Right ventricle myocardium superior (tissue), 1 donor: ENCODE measurements at regions not wholly inside any gene's neighbourhood (a gene's known extent, or its start where the extent isn't known, plus 50 kb on each side); places are given as distances from the start of the nearest gene placed in this dataset.

ENCODE experiments used
- ATAC-seq: fragments of 200-7000 bp; cut with Tn5 transposase; one replicate; pipeline ENCODE4 v1.9.1; 2020; ENCODE audit warnings: mild to moderate bottlenecking; ENCODE audit not compliant: poor library complexity
- DNase-seq: peaks from one replicate; pipeline ENCODE4 v3.0.0-alpha.2; 2020
- intact Hi-C: fragments of 100-400 bp; cut with DNase I; formaldehyde crosslinking; loops from one replicate; pipeline ENCODE4 v1.11.2; 2022
- donor health status: DM: no; HTN: yes; CAD: no; lungs with severe emphysema.

DNA sequence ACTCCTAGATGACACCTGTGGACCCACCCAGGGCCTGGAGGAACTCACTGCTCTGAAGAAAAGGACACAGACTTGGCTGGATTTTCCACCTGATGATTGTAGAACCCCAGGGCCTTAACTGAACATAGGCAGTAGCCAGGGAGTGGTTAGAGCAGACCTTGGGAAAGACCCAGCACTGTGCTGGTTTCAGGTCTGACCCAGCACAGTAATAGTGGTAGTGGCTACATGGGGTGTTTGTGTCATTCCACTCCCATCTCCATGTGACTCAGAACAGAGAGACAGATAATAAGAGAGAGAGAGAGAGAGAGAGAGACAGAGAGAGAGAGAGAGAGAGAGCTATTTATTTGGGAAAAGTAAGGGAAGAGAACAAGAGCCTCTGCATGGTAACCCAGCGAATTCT is 239.1 kb upstream of the MEOX2 start:
- no peak for DNase-seq
- ATAC-seq = no peak
- intact Hi-C loops = no loop called here

DNA sequence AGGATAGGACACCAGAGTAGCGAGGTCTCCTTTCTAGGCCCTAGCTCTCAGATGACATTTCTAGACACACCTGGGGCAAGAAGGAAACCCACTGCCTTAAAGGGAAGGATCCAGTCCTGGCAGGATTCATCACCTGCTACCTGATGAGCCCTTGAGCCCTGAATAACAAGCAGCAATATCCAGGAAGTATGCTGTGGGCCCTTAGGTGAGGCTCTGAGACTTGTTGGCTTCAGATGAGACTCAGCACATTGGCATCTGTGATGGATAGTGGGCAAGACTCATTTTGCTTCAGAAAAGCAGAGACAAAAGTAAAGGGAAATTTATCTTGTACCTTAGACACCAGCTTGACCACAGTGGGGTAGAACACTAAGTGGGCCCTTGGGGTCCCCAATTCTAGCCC is 238.4 kb upstream of the MEOX2 start:
- DNase-seq (no peak), ATAC-seq (no peak)
- intact Hi-C loops = no loop called here

GRCh38 chr7:15922002-15922401 is 235.5 kb upstream of the MEOX2 start:
- no peak for DNase-seq
- intact Hi-C loops = no loop called here

GRCh38 chr7:15921576-15921975 is 235.1 kb upstream of the MEOX2 start:
- no peak for DNase-seq

More at GRCh38 chr7:15922002-15922401, 235.5 kb upstream of the MEOX2 start:
- no peak for ATAC-seq

DNA sequence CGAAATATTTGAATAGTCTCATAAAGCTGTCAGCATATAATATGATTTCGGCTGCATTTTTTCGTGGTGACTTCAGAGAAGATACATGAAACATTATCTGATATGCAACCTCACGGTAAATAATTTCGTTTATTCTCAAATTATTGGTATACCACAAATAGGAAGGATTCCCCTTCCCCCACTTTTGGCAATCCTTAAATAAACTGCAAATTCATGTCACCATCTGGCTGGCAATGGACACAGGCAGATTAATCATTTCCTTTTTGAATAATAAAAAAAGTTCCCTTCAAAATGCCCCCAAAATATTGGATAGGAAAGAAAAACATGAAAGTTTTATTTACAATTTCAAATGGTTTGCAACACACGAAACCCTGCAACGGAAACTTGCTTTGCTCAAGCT is 234.5 kb upstream of the MEOX2 start:
- intact Hi-C loops = no loop called here
- DNase-seq (no peak), ATAC-seq (no peak)

More at GRCh38 chr7:15921576-15921975, 235.1 kb upstream of the MEOX2 start:
- intact Hi-C loops = no loop called here
- no peak for ATAC-seq

- no peak for ATAC-seq
- no peak for DNase-seq
- intact Hi-C loops = no loop called here
Observed at GRCh38 chr7:15916681-15917380, 230.3 kb upstream of the MEOX2 start.

DNA sequence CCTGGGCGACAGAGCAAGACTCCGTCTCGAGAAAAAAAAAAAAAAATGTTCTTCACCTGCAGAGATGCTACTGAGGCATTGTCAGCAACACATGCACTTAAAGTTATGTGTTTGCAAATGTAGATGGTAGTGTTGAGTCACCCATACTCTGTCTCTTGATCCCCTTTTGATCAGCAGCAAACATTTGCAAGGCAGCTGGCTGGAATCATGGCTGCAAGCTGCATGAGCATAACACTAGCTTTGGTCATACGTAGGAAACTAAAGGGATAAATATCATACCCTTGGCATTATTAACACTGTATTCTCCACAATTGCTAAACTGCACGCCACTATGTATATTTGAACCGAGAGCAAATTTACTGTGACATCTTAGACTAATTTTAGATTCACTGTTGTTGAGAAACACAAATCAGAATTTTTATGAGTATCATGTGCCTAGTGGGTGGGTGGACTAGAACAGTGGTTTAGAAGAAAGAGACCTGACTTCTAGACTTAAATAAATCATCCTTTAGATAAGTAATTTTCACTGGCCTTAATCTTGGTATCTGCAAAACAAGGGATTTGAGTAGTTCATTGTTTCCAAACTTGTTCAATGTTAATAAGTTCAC is 229.3 kb upstream of the MEOX2 start:
- no peak for ATAC-seq
- intact Hi-C loops = no loop called here
- DNase-seq = no peak

GRCh38 chr7:15914611-15915010 is 228.1 kb upstream of the MEOX2 start:
- DNase-seq (no peak), ATAC-seq (no peak)
- intact Hi-C loops = no loop called here

- intact Hi-C loops = no loop called here
- DNase-seq (peak; percentile 32), ATAC-seq (peak; percentile 85)
Observed at GRCh38 chr7:15906436-15906835, 220.0 kb upstream of the MEOX2 start.

- DNase-seq (no peak), ATAC-seq (no peak)
- intact Hi-C loops = no loop called here
Observed at GRCh38 chr7:15905251-15906040, 219.0 kb upstream of the MEOX2 start.

GRCh38 chr7:15891151-15891881 is 204.8 kb upstream of the MEOX2 start:
- intact Hi-C loops = no loop called here
- ATAC-seq = no peak
- no peak for DNase-seq

DNA sequence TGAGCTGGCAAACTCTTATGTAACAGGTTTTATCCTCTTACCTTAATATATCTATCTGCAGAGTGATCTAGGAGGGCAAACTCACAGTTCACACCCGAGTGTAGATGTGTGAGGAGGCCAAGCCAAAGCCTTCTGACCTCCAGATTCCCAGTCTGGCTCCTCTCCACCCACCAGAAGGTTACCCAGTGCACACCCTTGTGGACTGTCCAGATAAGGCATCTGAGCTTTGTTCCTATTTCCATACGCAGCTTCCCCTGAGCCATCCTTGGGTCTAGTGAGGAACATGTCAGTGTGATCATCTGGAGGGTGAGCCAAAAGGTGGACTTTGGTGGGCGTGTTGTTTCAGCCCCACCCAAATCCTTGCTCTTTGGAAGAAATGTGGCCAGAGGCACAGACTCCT is 203.0 kb upstream of the MEOX2 start:
- DNase-seq = no peak
- intact Hi-C loops = no loop called here
- peak; percentile 69 for ATAC-seq

DNA sequence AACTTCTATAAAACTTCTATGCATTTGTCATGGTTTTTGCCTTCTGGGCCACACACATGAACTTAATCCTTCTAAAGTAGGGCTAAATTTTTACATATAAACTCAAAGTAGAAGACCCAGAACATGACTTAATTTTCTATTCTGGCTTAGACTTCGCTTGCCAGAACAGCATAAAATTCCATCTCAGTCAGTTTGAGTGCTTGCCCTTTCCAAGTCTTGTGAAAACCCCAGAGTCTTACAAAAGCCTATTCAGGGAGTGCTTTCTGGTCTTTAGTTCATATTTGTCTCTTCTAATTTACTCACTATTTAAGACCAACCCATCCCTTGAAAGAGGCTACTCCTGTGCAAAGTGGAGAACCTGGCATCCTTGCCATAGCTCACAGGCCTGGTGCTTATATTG is 201.6 kb upstream of the MEOX2 start:
- DNase-seq (no peak), ATAC-seq (peak; percentile 46)
- intact Hi-C loops = no loop called here

- intact Hi-C loops = no loop called here
- ATAC-seq = no peak
- no peak for DNase-seq
Observed at GRCh38 chr7:15886626-15887025, 200.1 kb upstream of the MEOX2 start.

DNA sequence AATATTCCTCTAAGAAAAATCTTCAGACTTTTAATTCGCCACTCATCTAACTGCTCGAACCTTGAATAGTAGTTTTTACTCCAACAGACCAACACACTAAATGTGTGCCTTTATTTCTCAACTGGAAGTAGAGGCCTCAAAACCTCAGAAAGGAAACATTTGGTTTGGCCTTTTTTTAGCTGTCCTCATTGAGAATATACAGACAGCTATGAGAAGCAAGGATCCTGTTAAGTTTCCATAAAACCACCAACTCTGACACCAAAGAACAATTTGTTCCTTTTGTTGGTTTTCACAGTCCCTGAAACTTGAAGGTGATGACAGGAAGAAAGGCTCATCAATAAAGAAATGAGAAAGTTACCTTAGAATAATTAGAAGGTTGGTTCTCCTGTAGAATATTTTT is 199.2 kb upstream of the MEOX2 start:
- DNase-seq (no peak), ATAC-seq (no peak)
- intact Hi-C loops = no loop called here

DNA sequence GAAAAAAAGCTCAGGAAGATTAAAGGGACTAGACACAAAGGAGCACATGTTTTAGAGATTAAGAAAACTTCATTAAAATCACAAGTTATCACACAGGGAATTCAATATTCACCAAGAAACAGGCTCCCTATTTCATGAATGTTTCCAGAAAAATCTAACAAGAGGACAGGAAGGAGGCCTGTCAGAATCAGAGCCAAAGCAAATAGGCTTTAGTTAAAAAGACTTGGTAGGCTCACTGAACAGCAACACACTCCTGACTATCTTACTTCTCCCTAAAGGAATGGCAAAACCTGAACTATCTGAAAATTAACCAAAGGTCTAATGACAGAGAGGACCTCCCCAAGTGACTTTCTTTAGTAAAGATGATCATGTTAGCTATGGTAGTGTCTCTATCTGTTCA is 188.3 kb upstream of the MEOX2 start:
- DNase-seq (no peak), ATAC-seq (no peak)
- intact Hi-C loops = no loop called here

- intact Hi-C loops = no loop called here
- ATAC-seq (no peak), DNase-seq (no peak)
Observed at GRCh38 chr7:15870347-15870746, 183.9 kb upstream of the MEOX2 start.

GRCh38 chr7:15867441-15867840 is 181.0 kb upstream of the MEOX2 start:
- ATAC-seq (no peak), DNase-seq (no peak)
- intact Hi-C loops = no loop called here

GRCh38 chr7:15866753-15867152 is 180.3 kb upstream of the MEOX2 start:
- intact Hi-C loops = no loop called here
- no peak for DNase-seq
- no peak for ATAC-seq
